HG02759 (cell line): ENCODE measurements at regions not wholly inside any gene's neighbourhood (a gene's known extent, or its start where the extent isn't known, plus 50 kb on each side); places are given as distances from the start of the nearest gene placed in this dataset.

Source experiments
- ATAC-seq: cut with Tn5 transposase; IDR thresholded peaks from one replicate; pipeline ENCODE4 v1.9.1; 2021; ENCODE audit warnings: mild to moderate bottlenecking, moderate library complexity; ENCODE audit not compliant: unreplicated experiment

GRCh38 chr7:91323626-91324158, 59.5 kb downstream of the FZD1 start:
- ATAC-seq, result no peak

- no peak for ATAC-seq
Measured at GRCh38 chr7:91324663-91325062, 60.4 kb downstream of the FZD1 start.

GRCh38 chr7:91325726-91326125, 61.5 kb downstream of the FZD1 start:
- no peak for ATAC-seq

- ATAC-seq, result no peak
Measured at GRCh38 chr7:91326516-91327199, 62.4 kb downstream of the FZD1 start.

GRCh38 chr7:91327346-91327745, 63.1 kb downstream of the FZD1 start:
- ATAC-seq, result no peak

- no peak for ATAC-seq
Measured at GRCh38 chr7:91329571-91329970, 65.3 kb downstream of the FZD1 start.

- no peak for ATAC-seq
Measured at GRCh38 chr7:91330191-91330808, 66.1 kb downstream of the FZD1 start.

- ATAC-seq, result no peak
Measured at GRCh38 chr7:91330866-91331265, 66.6 kb downstream of the FZD1 start.

GRCh38 chr7:91336106-91336505, 71.9 kb downstream of the FZD1 start:
- no peak for ATAC-seq

GRCh38 chr7:91338226-91339020, 74.2 kb downstream of the FZD1 start:
- ATAC-seq, result no peak

GRCh38 chr7:91342346-91342745, 78.1 kb downstream of the FZD1 start:
- ATAC-seq, result no peak

- ATAC-seq, result no peak
Measured at GRCh38 chr7:91343420-91343960, 79.3 kb downstream of the FZD1 start.

GRCh38 chr7:91343996-91344629, 79.9 kb downstream of the FZD1 start:
- ATAC-seq, result no peak

- ATAC-seq, result no peak
Measured at GRCh38 chr7:91344911-91345310, 80.7 kb downstream of the FZD1 start.

GRCh38 chr7:91345449-91345848, 81.2 kb downstream of the FZD1 start:
- peak; percentile 70 for ATAC-seq

GRCh38 chr7:91346426-91346825, 82.2 kb downstream of the FZD1 start:
- ATAC-seq, result no peak

GRCh38 chr7:91347290-91347689, 83.1 kb downstream of the FZD1 start:
- no peak for ATAC-seq

- no peak for ATAC-seq
Measured at GRCh38 chr7:91348711-91349110, 84.5 kb downstream of the FZD1 start.

- ATAC-seq, result no peak
Measured at GRCh38 chr7:91351374-91351773, 87.1 kb downstream of the FZD1 start.

- ATAC-seq, result no peak
Measured at GRCh38 chr7:91352091-91352490, 87.9 kb downstream of the FZD1 start.

GRCh38 chr7:91353848-91354247, 89.6 kb downstream of the FZD1 start:
- ATAC-seq, result no peak
